GF-D8 (cell line): ENCODE measurements at regions not wholly inside any gene's neighbourhood (a gene's known extent, or its start where the extent isn't known, plus 50 kb on each side); places are given as distances from the start of the nearest gene placed in this dataset.
"Not testable (repeated sequence)": the region's sequence is repeated elsewhere in the genome, so short reads cannot be mapped to it uniquely, and the experiment has no call there.

Experiments used
- DNase-seq: peaks from one replicate; lab custom pipeline; 2025; lab: John Stamatoyannopoulos, UW

DNA sequence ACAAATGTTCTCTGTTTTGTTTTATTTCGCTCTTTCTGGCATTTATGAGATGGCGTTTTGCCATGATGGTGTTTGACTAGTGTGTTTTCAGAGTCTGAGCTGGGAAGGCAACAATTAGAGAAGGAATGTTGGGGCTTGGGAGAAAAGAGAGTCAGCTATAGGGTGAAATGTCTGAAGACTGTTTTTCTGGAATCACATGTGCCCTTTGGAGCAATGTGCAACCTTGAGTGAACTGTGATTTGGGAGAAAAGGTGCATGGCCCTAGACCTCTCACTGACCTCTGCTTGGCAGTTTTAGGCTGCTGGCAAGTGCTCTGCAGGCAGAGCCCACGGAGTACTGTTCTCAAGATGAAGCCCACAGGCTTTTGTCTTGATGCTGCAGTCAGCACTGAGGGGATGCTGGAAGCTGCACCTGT lies 379.9 kb upstream of the PDE3A start:
- no peak for DNase-seq

DNA sequence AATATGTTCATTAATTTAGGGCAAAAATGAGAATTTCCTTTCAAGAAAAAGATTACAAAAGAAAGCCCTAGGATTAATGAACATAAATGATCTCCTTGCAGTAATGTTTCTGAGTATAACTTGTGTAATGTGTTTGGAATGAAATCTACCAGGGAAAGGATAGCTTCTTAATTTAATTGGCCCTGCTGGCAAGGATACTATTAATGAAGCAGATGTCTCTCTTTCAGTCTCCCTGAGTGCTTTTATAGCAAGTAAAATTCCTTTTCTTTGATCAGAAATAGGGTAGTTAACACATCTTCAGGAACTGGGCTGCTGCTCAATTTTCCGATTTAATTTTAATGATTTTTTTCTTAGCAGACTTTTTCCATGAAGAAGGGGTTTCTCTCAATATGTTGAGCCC lies 379.4 kb upstream of the PDE3A start:
- no peak for DNase-seq

DNA sequence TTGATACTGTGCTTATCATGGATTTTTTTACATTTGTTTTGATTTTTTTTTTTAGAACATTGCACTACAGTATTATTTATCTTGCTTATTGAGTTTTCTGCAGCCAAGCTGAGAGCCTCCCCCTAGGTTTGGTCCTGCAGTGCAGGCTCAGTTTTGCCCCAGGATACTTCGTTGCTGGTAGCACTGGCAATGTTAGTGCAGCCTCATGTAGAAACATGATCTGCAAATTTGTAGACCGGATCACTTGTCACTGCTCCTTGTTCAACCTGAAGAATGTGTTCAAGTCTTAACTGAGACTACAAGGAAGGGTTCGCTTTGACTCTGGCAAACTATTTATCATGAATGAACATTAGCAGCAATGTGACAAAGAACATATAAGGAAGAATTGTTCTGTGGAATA lies 377.2 kb upstream of the PDE3A start:
- no peak for DNase-seq

DNA sequence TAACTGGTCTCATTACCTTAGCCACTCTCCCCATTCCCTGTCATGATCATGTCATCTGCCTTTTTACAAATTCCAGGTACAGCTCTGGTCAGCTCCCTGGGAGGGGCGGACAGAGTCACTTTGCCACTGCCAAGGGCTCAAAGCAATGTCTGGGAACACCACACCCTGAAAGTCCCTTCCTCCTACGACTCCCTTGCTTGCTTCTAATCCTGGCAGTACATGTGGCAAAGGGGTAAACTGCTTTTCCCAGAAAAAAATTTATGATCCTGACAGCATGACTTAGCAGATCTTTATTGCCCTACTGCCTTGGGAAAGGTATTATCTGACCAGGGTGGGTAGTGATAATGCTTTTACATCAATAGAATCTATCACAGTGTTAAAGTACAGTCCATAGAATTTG lies 376.0 kb upstream of the PDE3A start:
- no peak for DNase-seq

DNA sequence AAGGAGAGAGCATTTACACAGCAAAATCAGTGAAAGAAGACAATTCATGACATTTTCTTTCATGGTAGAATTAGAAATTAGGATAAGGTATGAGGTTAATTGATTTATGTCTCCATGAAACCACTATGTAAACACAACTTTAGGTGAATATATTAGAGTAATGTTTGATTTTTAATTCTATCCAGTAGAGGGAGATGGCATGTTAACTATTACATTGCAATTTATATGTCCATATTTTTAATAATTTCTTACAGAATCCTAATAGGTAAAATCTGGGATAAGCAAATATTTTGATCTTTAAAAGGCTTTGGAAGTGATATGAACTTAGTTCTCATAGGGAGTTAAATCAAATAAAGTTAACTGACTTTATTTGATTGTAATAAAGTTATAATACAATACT lies 373.4 kb upstream of the PDE3A start:
- DNase-seq: no peak

DNA sequence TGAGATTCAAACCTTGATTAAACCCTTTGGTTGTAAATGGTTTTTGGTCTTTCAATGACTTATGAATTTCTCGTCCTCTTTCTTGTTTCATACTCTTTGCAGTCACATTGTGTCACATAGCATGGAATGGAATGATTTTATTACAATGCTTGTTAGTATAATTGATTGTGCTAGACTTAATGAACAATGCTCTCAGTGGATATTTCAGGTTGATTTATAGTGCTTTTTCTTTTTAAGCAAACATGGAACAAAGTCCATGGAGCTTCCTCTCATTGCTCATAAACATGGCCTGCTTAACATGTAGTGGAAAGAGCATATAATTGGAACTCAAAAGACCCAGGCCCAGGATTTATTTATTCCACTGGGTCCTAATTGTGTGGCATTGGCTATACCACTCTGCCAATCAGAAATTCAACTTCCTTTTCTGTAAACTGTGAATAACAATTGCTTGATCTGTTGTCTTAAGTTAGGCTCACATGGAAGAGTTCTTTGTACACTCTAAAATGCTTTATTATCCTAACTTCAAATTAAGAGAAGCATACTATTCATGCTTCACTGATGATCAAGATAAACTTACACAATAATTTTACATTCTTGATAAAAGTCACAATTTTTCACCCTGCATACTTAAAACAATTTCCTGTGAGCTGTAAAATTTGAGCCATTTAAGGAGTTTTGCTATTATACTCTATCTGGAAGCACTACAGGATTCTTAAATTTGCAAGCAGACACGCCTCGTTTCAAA lies 370.5 kb upstream of the PDE3A start:
- no peak for DNase-seq

DNA sequence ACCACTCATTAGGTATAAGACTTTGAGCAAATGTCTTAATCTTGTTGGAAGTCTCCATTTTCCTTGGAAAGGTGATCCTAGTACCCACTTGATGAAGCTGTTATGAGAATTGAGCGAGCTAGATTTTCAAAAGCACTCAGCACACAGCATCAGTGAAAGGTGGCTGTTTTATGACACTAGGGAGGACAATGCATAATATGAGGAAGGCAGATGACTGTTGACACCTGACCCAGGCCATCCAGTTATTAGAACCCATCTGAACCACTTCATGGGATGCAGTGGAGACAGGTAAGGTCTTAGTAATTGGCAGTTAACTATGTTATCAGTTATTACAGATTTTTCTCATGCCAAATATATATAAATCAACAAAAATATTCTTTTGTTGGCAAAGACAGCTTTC lies 369.9 kb upstream of the PDE3A start:
- no peak for DNase-seq

DNA sequence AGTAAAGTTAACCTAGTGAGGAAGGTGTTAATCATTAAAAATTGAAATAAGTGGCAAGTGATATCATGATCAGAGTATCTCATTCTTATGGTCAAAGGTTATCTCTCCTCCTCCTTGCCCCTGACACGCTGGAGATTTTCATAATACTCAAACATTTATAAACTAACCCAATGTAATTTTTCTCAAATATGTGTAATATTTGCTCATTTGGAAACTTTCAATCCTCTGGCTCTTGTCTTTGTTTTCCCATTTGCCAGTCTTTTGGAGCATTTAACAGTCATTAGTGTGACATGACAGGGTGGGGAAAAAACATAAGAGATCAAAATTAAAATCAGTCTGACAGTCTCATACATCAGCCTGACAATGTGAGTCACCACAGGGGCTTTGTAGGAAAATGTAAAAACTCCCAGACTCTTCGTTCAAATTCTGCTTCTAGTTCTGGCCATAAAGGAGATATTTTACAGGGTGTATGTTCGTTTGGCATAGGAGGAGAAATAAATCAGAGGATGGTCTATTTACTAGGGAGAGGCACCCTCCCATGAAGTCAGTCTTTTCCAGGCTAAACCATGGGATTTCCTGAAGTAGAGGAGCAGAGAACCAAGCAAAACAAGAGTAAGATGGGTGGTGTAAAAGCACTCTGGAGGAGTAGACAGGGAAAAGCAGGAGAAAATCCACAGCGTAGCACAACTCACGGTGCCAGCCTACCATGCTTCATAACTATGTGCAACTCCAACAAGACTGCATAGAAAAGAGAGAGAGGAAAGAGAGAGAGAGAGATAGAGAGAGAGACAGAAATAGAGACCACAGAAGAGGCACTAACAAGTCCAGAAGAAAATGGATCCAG lies 369.2 kb upstream of the PDE3A start:
- no peak for DNase-seq

DNA sequence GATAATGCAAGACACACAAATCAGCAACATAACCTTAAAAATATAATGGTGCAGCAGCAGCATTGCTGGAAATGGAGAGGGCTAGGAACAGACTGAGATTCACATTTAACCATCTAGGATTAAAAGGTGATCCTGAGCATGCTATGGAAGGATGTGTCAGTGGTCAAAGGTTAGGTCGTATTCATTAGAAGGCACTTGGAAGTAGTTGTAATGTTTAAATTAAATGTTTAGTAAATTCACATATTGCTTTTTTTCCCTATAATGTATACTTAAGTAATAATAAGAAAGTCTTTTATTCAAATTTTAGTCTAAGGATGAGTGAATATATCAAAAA lies 368.6 kb upstream of the PDE3A start:
- DNase-seq: no peak

DNA sequence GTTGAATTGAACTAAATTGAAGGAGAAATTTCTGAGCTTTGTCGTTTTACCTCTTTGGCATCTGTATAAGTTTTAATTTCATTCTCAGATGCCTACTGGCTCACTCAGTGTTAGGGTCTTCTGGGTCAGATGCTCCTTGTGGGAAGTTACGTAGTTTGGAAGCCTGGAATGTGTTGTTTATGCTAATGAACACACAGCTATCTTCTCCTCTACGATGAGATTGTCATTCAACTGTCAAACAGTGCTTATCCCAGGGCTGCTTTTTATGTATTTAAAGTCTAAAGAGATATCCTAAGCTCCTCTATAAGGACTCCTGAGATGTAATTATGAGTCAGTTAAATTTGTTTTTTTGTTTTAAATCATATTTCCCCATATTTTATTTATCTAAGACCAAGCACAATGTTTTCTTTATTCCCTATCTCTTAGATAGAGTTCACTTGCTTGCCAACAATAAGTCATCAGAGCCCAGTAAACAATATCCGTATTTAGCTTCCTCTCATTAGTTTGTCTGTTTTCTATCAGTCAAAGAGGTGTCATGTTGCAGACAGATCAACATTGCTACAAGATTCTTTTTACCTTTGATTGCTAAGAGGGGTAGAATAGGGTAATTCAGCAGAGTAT lies 368.0 kb upstream of the PDE3A start:
- no peak for DNase-seq

DNA sequence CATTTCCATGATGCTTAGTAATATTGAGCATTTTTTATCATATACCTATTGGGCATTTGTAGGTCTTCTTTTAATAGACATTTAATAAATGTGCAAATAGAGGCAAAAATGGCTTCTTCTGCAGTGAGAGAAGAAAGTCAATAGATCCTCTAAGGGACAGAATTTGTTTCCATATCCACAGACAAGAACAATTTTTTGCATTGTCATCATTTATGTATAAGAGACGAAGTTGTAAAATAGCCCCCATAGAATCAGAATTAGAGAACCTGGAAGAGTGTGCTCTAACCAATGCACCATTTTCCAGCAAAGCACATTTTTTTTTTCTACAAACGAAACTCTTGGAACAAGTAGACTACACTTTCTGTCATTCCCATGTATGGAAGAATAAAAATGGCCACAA lies 365.1 kb upstream of the PDE3A start:
- no peak for DNase-seq

DNA sequence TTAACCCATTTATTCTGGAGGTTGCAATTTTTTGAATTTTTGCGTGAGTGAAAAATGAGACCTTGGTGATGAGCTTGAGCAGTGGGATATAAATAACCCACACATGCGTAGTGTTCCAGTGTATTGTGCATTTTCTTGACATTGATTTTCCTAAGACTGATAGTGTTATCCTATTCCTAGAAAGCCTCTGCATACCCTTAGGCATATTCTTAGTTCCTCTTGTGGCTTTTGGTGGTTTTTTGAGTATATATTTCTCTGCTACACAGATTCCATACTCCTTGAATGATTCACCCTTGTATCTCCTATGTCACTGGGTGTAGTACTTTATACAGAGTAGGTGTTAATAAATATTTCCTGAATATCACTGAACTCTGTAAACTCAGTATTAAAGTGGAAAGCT lies 363.4 kb upstream of the PDE3A start:
- no peak for DNase-seq

DNA sequence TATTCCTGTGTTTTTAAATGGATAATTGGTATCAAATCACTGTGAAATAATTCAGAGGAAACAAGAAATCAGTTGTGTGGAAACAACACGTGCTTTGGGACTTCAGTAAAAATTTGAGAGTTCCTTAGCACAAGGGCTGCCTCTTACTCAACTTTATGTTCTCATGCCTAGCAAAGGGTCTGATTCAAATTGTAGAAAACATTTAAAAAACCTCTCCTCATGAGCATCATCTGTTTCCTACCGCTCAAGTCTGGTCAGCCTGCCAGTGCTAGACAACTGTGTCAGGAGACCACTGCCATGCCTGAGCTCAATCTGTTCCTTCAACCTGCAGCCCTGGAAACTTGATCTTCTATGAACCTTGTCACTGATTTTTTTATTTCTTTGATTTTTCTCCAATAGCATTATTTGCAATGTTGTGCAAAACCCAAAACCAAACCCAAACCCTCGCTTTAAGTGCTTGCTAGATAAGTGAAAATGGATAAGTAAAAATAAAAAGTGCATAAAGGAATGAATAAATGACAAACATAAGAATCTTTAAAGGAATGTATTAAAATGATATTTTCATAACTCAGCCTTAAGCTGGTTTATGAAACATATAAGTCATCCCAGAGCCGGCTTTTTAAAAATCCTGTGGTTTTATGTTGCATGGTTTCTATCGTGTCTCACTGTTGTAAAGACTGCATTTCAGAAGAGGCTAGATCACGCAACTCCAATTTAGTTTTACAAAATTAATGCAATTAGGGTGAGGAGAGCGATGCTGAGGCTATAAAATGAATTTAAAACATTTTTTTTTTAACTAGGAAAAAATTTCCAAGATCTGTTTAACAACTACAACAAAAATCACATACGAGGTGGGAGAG lies 361.2 kb upstream of the PDE3A start:
- no peak for DNase-seq

DNA sequence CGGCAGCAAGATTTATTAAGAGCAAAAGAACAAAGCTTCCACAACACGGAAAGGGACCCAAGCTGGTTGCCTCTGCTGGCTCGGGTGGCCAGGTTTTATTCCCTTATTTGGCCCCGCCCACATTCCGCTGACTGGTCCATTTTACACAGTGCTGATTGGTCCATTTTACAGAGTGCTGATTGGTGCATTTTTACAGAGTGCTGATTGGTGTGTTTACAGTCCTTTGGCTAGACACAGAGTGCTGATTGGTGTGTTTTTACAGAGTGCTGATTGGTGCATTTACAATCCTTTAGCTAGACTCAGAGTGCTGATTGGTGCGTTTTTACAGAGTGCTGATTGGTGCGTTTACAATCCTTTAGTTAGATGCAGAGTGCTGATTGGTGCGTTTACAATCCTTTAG lies 358.4 kb upstream of the PDE3A start:
- not testable (repeated sequence) for DNase-seq

DNA sequence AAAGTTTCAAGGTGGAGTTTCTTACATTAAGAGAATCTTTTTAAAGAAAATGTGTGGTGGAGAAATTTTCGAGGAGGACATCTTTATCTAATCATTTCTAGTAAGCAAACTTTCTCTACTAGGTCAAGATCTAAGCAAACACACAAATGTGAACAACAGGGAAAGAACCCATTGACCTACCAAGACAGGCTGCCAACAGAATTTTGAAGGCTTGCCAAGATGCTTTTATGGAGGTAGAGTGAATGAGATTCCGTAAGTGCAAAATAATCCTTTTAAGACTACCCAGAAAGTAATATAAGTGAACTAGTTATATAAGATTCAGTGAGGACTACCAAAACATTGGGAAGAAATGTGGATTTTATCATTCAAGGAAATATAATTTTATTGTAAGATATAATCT lies 357.1 kb upstream of the PDE3A start:
- DNase-seq: no peak

DNA sequence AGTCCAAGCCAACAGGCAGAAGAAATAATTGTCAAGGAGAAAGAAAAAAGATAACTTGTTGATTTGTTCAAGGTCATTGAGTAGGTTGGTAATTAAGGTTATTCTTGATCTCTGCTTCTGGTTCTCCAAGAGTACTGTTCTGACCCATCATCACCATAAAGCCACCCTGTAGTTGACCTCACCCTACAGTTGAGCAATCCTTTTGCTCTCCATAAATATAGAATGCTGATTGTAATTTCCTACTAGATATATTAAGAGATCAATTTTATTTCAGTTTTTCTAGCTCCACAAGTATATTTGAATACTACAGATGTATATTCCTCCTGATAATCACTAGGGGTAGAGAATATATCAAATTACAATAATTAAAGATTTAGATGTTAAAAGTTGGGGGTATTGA lies 350.5 kb upstream of the PDE3A start:
- DNase-seq: no peak

DNA sequence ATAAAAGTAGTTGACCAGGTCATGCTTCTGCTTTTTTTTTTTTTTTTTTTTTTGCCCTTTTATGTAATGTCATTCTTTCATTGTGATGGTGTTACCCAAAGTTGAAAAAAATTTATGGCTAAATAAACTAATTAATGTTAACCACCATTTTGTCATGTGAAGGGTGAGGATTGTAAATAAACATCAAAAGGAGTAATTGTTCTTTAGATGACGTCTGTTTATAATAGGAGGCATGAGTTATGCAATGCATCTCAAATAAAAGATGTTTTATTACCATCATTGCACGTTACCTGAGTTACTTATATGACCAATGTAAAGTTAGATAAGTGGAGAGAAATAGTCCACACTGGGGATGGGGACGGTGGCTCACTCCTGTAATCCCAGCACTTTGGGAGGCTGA lies 349.9 kb upstream of the PDE3A start:
- no peak for DNase-seq

DNA sequence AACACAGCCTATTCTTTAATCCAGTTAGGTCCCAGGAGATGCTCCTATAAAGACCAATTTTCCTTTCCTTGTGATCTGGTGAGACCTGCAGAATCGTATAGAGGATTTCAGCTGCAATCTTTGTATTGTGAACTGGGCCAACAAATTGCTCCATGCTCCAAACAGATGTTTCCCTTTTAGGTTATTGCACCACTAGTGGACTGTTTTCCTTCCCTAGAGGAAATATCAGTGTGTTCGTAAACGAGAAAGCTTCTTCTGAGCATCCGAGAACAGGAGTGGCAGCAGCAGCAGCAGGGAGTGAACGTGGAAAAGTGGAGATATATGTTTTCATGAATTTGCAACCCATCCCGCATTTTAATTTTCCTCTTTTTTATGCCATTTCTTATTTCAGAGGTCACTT lies 344.1 kb upstream of the PDE3A start:
- no peak for DNase-seq

DNA sequence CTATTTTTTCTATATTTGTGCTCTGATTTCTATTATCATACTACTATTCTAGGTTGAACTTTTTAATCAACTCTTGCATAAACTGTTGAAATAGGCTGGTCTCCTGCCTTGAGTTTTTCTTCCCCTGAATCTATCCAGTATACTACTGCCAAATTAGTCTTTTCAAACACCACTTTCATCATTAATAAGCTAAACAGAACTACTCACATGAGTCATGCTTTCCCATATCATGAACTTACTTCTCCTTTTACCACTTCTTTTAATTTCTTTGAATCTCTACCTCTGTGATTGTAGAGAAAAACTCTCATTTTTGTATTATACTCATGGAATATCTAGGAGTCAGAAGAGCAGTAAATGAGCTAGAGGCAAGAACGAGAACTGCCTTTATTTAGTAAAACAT lies 340.3 kb upstream of the PDE3A start:
- no peak for DNase-seq

DNA sequence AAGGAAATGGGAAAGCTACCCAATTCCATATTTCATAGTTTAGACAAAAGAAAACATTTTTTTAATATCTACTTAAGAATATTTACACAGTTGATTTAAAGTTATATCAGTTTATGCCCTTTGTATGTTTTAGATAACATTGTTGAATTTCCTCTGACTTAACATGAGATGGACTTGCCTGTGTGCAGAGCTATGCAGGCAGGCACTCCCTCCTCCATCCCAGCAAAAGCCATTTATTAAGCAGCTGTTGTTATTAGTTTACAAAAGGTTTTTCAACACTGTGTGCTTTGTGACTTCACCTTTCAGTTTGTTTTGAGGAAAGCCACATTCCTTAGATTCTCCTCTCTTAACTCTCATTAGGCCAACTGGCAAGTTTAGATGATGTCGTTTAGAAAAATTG lies 337.5 kb upstream of the PDE3A start:
- DNase-seq: no peak

DNA sequence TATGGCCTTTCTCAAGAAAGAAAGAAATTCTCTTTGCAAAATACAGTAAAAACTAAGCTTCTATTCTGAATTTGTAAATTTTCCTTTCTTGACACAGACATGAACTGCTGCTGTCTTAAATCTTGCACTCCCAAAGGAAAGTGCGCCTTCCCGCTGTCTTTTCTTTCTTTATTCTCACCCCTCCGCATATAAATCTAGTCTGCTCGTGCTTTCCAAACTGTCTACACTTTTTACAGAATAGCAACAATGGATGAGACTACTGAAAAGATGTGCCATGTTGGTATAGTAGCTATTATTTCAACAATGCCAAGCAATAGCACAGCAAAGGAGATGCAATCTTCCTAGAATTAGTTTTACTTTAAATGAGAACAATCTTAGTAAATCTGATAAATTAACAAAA lies 328.8 kb upstream of the PDE3A start:
- no peak for DNase-seq

DNA sequence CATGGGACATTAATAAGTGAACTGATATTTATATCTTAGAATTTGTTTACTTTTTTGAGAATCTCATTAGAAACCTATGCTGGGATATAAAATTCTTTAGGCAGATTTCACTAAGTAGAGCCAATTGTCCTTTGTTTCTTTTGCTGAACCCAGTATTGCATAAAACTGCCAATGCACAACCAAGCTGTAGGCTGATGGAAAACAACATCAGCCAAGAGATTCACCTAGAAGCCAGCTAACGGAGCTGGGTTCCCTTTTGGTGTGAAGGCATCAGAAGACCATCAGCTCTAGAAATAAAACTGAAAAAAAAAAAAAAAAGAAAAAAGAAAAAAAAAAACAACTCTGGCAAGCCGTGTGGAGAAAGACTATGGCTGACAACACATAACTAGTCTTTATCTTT lies 328.2 kb upstream of the PDE3A start:
- no peak for DNase-seq
